GM12878 (cell line): ENCODE measurements at regions not wholly inside any gene's neighbourhood (a gene's known extent, or its start where the extent isn't known, plus 50 kb on each side); places are given as distances from the start of the nearest gene placed in this dataset.

ENCODE experiments used
- ATAC-seq: fragments of 200-7000 bp; cut with Tn5 transposase; 3 replicates; pipeline ENCODE4 v1.9.1; 2020; ENCODE audit warnings: mild to moderate bottlenecking, moderate library complexity
- BruUV-seq: library from RNA; stranded (reverse); fragments of 400-500 nt; replicated peaks from 2 replicates; lab custom pipeline; 2021; lab: Mats Ljungman, UMichigan
- CTCF ChIA-PET: fragments of 300-600 bp; sonication (Branson Sonifier 250); formaldehyde crosslinking; extraction: SDS; loops from one replicate; lab custom pipeline; 2021; ENCODE audit warnings: inconsistent platforms; lab: Yijun Ruan, JAX
- POLR2A ChIA-PET: fragments of 350-600 bp; formaldehyde crosslinking; extraction: SDS; loops from one replicate; lab custom pipeline; 2021; ENCODE audit warnings: inconsistent platforms; lab: Charles Lee
- RAD21 ChIA-PET: fragments of 300-600 bp; sonication (Branson Sonifier 250); formaldehyde crosslinking; loops from one replicate; lab custom pipeline; 2023; ENCODE audit warnings: antibody characterized with exemption; ENCODE audit not compliant: unreplicated experiment; lab: Charles Lee
- SMC1A ChIA-PET: fragments of 300-600 bp; sonication (Branson Sonifier 250); formaldehyde crosslinking; loops from one replicate; lab custom pipeline; 2023; ENCODE audit not compliant: unreplicated experiment, uncharacterized antibody; lab: Charles Lee
- DNase-seq: peaks from one replicate; pipeline ENCODE4 v3.0.0-alpha.2; 2011; ENCODE audit warnings: low read depth, low spot score
- FAIRE-seq: peaks from 3 replicates; lab custom pipeline; 2011; peaks lifted over from hg19 to GRCh38; lab: Jason Lieb, UNC
- H2AFZ ChIP-seq: 2 replicates; pipeline ENCODE4 v1.6.0; 2011; ENCODE audit warnings: low read depth, low read length, control low read depth; ENCODE audit not compliant: control insufficient read depth
- H3K27ac ChIP-seq: 2 replicates; pipeline ENCODE4 v1.5.1; 2011; ENCODE audit warnings: control low read depth; ENCODE audit not compliant: control insufficient read depth, insufficient read depth
- H3K27me3 ChIP-seq, 2 experiments: replicated peaks in 1 of 2; 2 replicates each; pipeline versions ENCODE4 v1.6.0 to v1.6.1; 2011; ENCODE audit warnings: low read length in 1 of 2; ENCODE audit not compliant: control insufficient read depth in 2 of 2, insufficient read depth in 2 of 2
- H3K36me3 ChIP-seq, 2 experiments: 2 replicates each; pipeline ENCODE4 v1.5.1; 2011; ENCODE audit warnings: low read length in 1 of 2; ENCODE audit not compliant: control insufficient read depth in 2 of 2, insufficient read depth in 2 of 2
- H3K4me1 ChIP-seq: 2 replicates; pipeline ENCODE4 v1.6.1; 2011; ENCODE audit warnings: mild to moderate bottlenecking, low read length, moderate library complexity, mixed read lengths; ENCODE audit not compliant: control insufficient read depth, insufficient read depth
- H3K4me2 ChIP-seq: 2 replicates; pipeline ENCODE4 v1.6.0; 2011; ENCODE audit warnings: control low read depth; ENCODE audit not compliant: control insufficient read depth, insufficient read depth
- H3K4me3 ChIP-seq: fragments of 200-600 bp; sonication (generic); 2 replicates; pipeline ENCODE4 v1.5.1; 2016
- H3K79me2 ChIP-seq: 2 replicates; pipeline ENCODE4 v1.6.0; 2011; ENCODE audit warnings: low read length; ENCODE audit not compliant: control insufficient read depth, insufficient read depth
- H3K9ac ChIP-seq: 2 replicates; pipeline ENCODE4 v1.8.0; 2011; ENCODE audit warnings: low read length, control low read depth, mixed read lengths; ENCODE audit not compliant: control insufficient read depth, insufficient read depth
- H3K9me3 ChIP-seq: replicated peaks from 3 replicates; pipeline ENCODE4 v1.5.1; 2011; ENCODE audit warnings: mild to moderate bottlenecking, low read length; ENCODE audit not compliant: control insufficient read depth, insufficient read depth
- H4K20me1 ChIP-seq: 2 replicates; pipeline ENCODE4 v1.6.0; 2011; ENCODE audit not compliant: control insufficient read depth, insufficient read depth
- CTCF ChIP-seq, 3 experiments: IDR thresholded peaks in 2 of 3; conservative IDR thresholded peaks in 1 of 3; 2 replicates each; pipeline ENCODE4 v1.5.1; 2011; ENCODE audit warnings: low read depth in 3 of 3, low read length in 3 of 3, mild to moderate bottlenecking in 3 of 3, control low read depth in 2 of 3, moderate library complexity in 2 of 3, inconsistent platforms in 1 of 3, mixed read lengths in 1 of 3; ENCODE audit not compliant: control insufficient read depth in 2 of 3, insufficient read depth in 1 of 3; ENCODE audit errors: extremely low read depth in 1 of 3
- HCFC1 ChIP-seq: fragments of 150-350 bp; IDR thresholded peaks from 2 replicates; pipeline ENCODE4 v1.6.1; 2014; ENCODE audit warnings: low read length
- HSF1 ChIP-seq: fragments of 150-350 bp; IDR thresholded peaks from 2 replicates; pipeline ENCODE4 v1.6.1; 2014; ENCODE audit warnings: mild to moderate bottlenecking, low read depth, low read length
- POLR2AphosphoS5 ChIP-seq: IDR thresholded peaks from 2 replicates; pipeline ENCODE4 v1.6.1; 2011; ENCODE audit warnings: mild to moderate bottlenecking, low read length, inconsistent platforms
- RAD21 ChIP-seq: IDR thresholded peaks from 2 replicates; pipeline ENCODE4 v1.6.1; 2011; ENCODE audit warnings: mild to moderate bottlenecking, low read depth, low read length, moderate library complexity; ENCODE audit not compliant: insufficient read depth
- RAD51 ChIP-seq: fragments of 450-650 bp; IDR thresholded peaks from 2 replicates; pipeline ENCODE4 v1.6.1; 2016; ENCODE audit warnings: moderate library complexity, mild to moderate bottlenecking, inconsistent platforms
- USF1 ChIP-seq: IDR thresholded peaks from 2 replicates; pipeline ENCODE4 v1.6.1; 2011; ENCODE audit warnings: borderline replicate concordance, low read depth, mild to moderate bottlenecking, moderate library complexity, mixed read lengths, low read length; ENCODE audit not compliant: insufficient read depth; ENCODE audit errors: extremely low read length
- WGBS: methylation state at CpG from one replicate; pipeline ENCODE4 v1.1.6; 2016; ENCODE audit warnings: low lambda C conversion rate; ENCODE audit not compliant: insufficient replicate concordance, insufficient coverage; ENCODE audit errors: missing lambda C conversion rate; 5-methylcytosine and 5-hydroxymethylcytosine counted together
- in situ Hi-C: fragments of 300-500 bp; cut with MboI; formaldehyde crosslinking; loops from 9 replicates; pipeline ENCODE4 v1.14.3; 2018; ENCODE audit warnings: mixed read lengths
- intact Hi-C: fragments of 100-400 bp; cut with micrococcal nuclease; formaldehyde crosslinking; loops from one replicate; pipeline ENCODE4 v1.14.2; 2022; ENCODE audit not compliant: unreplicated experiment

- no peak overlapping the region for H3K27ac ChIP-seq
- H3K79me2 ChIP-seq, result no peaks in the 10 kb centered on the region
- H2AFZ ChIP-seq, result no peak overlapping the region
- no peak overlapping the region for H3K4me2 ChIP-seq
- H3K4me3 ChIP-seq, result no peak overlapping the region
- TF ChIP-seq POLR2AphosphoS5 (no peak), RAD51 (peak; percentile 20; the same call in 1 of the 2 replicates), HCFC1 (no peak), RAD21 (peak; percentile 33), HSF1 (no peak), USF1 (peak; percentile 20), CTCF (IDR thresholded peaks at IDR 0.05 in 2 of 3, conservative IDR thresholded peaks at IDR 0.05 in 1 of 3; ENCODE audit: control insufficient read depth in 2 of 3, extremely low read depth in 1 of 3, insufficient read depth in 1 of 3, low read depth in 3 of 3, low read length in 3 of 3) (peak in 1 of 3 experiments; percentile 25; a peak in 2 of 6 replicates)
- H3K27me3 ChIP-seq, result no peaks in the 10 kb centered on the region
- DNase-seq (no peak), FAIRE-seq (no peak), ATAC-seq (peak; percentile 57)
- intact Hi-C loops, result no loop called here
- CTCF ChIA-PET, result interaction anchor here (0.9 to 1.2 kb wide), 3 partner anchors 11 to 67 kb away, joined by 3 read pairs; no protein-coding TSS in a partner anchor
- no peak overlapping the region for H3K9ac ChIP-seq
- RAD21 ChIA-PET, result interaction anchor here (1.1 kb wide), 1 partner anchor 135 kb away, joined by 3 read pairs; no protein-coding TSS in a partner anchor
- BruUV-seq, result no TSS peak
- POLR2A ChIA-PET, result no interaction called here
- H3K4me1 ChIP-seq, result no peaks in the 10 kb centered on the region
- no peaks in the 10 kb centered on the region; the same call in 1 of the 3 replicates for H3K9me3 ChIP-seq
- in situ Hi-C loops, result no loop called here
- no peaks in the 10 kb centered on the region for H3K36me3 ChIP-seq
- SMC1A ChIA-PET, result interaction anchor here (0.8 kb wide), 1 partner anchor 9 kb away, joined by 3 read pairs; no protein-coding TSS in a partner anchor
- 33% methylated on average over 6 of the region's 6 CpGs for WGBS
- H4K20me1 ChIP-seq, result no peaks in the 10 kb centered on the region
Observed at GRCh38 chr10:7054915-7055314, 355.9 kb downstream of the SFMBT2 start.
